ENCODE measurements at regions not wholly inside any gene's neighbourhood (a gene's known extent, or its start where the extent isn't known, plus 50 kb on each side); places are given as distances from the start of the nearest gene placed in this dataset.

DNA sequence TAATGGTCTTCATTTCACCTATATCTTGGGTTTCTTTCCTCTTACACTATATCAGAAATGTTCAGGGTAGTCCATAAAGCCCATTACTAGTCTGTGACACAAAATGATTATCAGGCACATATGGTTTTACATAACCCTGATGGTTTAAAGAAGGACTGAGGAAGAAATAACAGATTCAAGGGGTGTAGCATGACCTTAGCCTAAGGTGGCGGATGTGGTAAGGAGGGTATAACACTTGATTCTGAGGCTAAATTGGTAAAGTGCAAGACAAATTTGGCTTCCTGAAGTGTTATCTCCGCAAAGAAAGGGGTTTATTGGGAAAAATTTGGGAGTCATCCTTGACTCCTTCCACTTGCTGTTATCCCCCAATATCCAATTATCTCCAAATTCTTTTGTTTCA, 388.2 kb upstream of the RPS23 start:
- WGBS, 2 donors, result 87 to 93% methylated on average over 2 of the region's 2 CpGs
- Histone ChIP-seq H3K27me3 (no peaks in the 10 kb centered on the region), H3K27ac (no peak overlapping the region), H3K36me3 (no peaks in the 10 kb centered on the region), H3K4me3 (no peak overlapping the region), H3K9me3 (no peaks in the 10 kb centered on the region), H3K4me1 (peaks cover 0 to 6% (median 0%) of the 10 kb centered on the region in 4 donors)
- no peak for DNase-seq
- ATAC-seq (ENCODE audit: low FRiP score in 2 of 2), result no peak
- TF ChIP-seq, protein P1, sequence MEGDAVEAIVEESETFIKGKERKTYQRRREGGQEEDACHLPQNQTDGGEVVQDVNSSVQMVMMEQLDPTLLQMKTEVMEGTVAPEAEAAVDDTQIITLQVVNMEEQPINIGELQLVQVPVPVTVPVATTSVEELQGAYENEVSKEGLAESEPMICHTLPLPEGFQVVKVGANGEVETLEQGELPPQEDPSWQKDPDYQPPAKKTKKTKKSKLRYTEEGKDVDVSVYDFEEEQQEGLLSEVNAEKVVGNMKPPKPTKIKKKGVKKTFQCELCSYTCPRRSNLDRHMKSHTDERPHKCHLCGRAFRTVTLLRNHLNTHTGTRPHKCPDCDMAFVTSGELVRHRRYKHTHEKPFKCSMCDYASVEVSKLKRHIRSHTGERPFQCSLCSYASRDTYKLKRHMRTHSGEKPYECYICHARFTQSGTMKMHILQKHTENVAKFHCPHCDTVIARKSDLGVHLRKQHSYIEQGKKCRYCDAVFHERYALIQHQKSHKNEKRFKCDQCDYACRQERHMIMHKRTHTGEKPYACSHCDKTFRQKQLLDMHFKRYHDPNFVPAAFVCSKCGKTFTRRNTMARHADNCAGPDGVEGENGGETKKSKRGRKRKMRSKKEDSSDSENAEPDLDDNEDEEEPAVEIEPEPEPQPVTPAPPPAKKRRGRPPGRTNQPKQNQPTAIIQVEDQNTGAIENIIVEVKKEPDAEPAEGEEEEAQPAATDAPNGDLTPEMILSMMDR (IDR thresholded peaks at IDR 0.05), result no peak
- TF ChIP-seq POLR2AphosphoS5 (IDR thresholded peaks at IDR 0.05) (no peak), EP300 (IDR thresholded peaks at IDR 0.05) (no peak), POLR2A (IDR thresholded peaks at IDR 0.05) (no peak)

DNA sequence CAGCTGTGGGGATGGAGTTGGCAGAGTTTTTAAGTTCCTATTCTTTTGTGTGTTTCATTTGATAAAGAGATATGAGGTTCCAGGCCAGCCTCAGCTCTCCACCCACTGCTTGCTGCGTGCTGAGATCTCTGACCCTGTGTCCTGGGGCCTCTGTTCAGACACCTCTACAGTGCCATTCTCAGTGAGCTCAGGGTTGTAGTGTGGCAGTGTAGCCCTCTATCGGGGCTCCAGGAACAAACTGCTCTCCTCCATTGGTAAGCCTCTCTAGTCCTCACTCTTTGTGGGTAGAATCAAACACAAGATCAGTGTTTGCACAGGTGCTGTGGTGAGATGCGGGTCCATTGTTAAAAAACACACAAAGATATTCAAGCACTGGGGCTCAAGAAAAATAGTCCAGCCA, 386.6 kb upstream of the RPS23 start:
- WGBS, 2 donors, result 54 to 76% methylated on average over 2 to 3 of the region's 3 CpGs

DNA sequence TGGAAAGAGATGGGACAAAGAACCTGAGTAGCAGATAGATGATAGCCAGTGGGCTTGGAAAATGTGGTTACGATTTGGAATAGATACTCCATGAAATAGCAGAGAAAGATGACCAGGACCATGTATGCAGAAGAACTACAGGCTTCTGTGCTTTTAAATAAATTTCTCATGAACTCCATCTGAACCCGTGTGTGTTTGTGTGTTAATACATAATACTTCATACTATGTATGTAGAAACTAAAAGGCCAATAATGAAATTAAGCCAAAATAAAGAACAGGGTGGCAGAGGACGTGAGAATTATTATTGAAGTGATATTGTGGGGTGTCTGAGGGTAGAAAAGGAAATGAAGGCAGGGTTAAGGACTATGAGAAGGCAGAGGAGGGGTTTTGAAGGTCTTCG, 385.1 kb upstream of the RPS23 start:
- no peak overlapping the region for H3K27ac ChIP-seq
- no peak overlapping the region for H3K4me3 ChIP-seq
- H3K9me3 ChIP-seq, result no peaks in the 10 kb centered on the region
- 65 to 85% methylated on average over 4 of the region's 4 CpGs for WGBS, 2 donors
- no peaks in the 10 kb centered on the region for H3K27me3 ChIP-seq
- DNase-seq, result no peak
- ATAC-seq (ENCODE audit: low FRiP score in 2 of 2), result no peak
- TF ChIP-seq POLR2A (IDR thresholded peaks at IDR 0.05) (no peak), EP300 (IDR thresholded peaks at IDR 0.05) (no peak)
- H3K36me3 ChIP-seq, result no peaks in the 10 kb centered on the region
- H3K4me1 ChIP-seq, result peaks cover 0 to 6% (median 0%) of the 10 kb centered on the region in 4 donors

More for the DNA sequence above, 386.6 kb upstream of the RPS23 start:
- Histone ChIP-seq H3K4me3 (no peak overlapping the region), H3K27me3 (no peaks in the 10 kb centered on the region), H3K9me3 (no peaks in the 10 kb centered on the region), H3K36me3 (no peaks in the 10 kb centered on the region), H3K4me1 (peaks cover 0 to 6% (median 0%) of the 10 kb centered on the region in 4 donors), H3K27ac (no peak overlapping the region)
- ATAC-seq (ENCODE audit: low FRiP score in 2 of 2), result no peak
- TF ChIP-seq, protein P1 (IDR thresholded peaks at IDR 0.05), result no peak
- TF ChIP-seq EP300 (IDR thresholded peaks at IDR 0.05), result no peak
- DNase-seq, result no peak

DNA sequence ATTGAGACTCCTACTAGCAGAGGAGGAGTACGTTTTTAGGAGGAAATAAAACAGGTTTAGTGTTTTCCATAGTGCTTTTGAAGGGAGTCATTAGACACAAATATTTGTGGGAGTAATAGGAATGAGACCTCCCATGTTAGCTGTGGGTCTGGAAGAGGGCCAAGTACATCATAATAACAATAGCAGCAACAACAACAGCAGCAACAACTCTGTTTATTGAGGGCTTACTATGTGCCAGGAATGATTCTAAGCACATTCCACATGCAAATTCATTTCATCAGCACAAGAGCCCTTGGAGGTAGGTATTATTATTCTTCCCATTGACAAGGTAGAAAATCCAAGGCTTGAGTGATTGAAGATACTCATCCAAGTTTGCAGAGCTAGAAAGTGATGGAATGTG, 384.2 kb upstream of the RPS23 start:
- no peak for ATAC-seq (ENCODE audit: low FRiP score in 2 of 2)
- H3K27me3 ChIP-seq, result no peaks in the 10 kb centered on the region
- H3K36me3 ChIP-seq, result no peaks in the 10 kb centered on the region
- no peak overlapping the region for H3K4me3 ChIP-seq
- 38 to 51% methylated on average over 1 of the region's 1 CpG for WGBS, 2 donors
- H3K9me3 ChIP-seq, result no peaks in the 10 kb centered on the region
- DNase-seq, result no peak
- no peak for TF ChIP-seq POLR2A (IDR thresholded peaks at IDR 0.05)
- no peak for TF ChIP-seq EP300 (IDR thresholded peaks at IDR 0.05)
- TF ChIP-seq, protein P1 (IDR thresholded peaks at IDR 0.05), result no peak
- no peak for TF ChIP-seq POLR2AphosphoS5 (IDR thresholded peaks at IDR 0.05)
- H3K4me1 ChIP-seq, result peaks cover 0 to 6% (median under 1%) of the 10 kb centered on the region in 4 donors
- no peak overlapping the region for H3K27ac ChIP-seq

DNA sequence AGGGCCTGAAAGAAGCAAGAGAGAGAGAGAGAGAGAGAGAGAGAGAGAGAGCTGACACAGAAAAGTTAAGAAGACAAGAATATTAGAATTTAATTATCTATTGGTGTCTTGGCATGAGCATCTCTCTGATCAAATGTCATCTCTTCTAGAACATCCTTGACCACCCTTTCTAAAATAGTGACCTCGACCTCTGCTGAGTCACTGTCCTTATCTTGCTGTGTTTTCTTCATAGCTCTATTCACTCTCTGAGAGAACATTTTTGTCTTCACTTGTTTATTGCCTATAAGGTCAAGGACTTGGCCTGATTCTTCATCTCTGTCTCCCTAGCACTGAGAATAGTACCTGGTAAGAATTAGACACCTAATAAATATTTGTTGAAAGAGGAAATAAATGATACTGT, 383.8 kb upstream of the RPS23 start:
- DNase-seq, result no peak
- Histone ChIP-seq H3K9me3 (no peaks in the 10 kb centered on the region), H3K27me3 (no peaks in the 10 kb centered on the region), H3K27ac (no peak overlapping the region), H3K36me3 (no peaks in the 10 kb centered on the region), H3K4me3 (no peak overlapping the region), H3K4me1 (peaks cover 0 to 6% (median 2%) of the 10 kb centered on the region in 4 donors)
- no peak for ATAC-seq (ENCODE audit: low FRiP score in 2 of 2)
- 60 to 87% methylated on average over 1 of the region's 1 CpG for WGBS, 2 donors
- TF ChIP-seq POLR2AphosphoS5 (IDR thresholded peaks at IDR 0.05), result no peak
- no peak for TF ChIP-seq POLR2A (IDR thresholded peaks at IDR 0.05)
- no peak for TF ChIP-seq EP300 (IDR thresholded peaks at IDR 0.05)
- TF ChIP-seq, protein P1 (IDR thresholded peaks at IDR 0.05), result no peak

All from upper lobe of left lung (tissue), 6 donors.